ENCODE measurements at regions not wholly inside any gene's neighbourhood (a gene's known extent, or its start where the extent isn't known, plus 50 kb on each side); places are given as distances from the start of the nearest gene placed in this dataset.

DNA sequence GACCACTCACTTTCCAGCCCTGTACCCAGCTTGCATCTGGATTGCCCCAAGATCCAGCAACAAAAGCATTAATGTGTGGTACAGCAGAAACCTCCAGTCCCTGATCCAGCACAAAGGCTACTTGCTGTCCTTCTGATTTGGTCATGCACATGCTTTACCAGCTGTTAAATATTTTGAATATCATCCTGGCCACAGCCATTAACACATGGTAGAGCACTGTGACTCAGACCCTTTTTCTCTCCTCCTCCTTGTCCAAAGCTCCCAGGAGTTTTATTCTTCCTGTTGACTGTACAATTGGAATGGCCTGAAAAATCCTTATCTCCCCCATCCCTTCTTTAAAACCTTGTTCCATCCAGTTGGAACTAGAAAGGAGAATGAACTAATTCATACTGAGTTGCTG lies 419.7 kb upstream of the TNP1 start:
- no peak overlapping the region for H2AFZ ChIP-seq (ENCODE audit: low read length)
- no peak overlapping the region for H3K4me2 ChIP-seq (ENCODE audit: low read length)
- no TSS peak for BruUV-seq (replicated peaks)
- POLR2A ChIA-PET = no interaction called here
- DNase-seq (ENCODE audit: low spot score) = no peak
- no peak overlapping the region for H3K4me3 ChIP-seq (ENCODE audit: low read depth, low read length, poor library complexity, severe bottlenecking)
- intact Hi-C loops (cut with micrococcal nuclease; ENCODE audit: unreplicated experiment) = no loop called here
- CTCF ChIA-PET (ENCODE audit: unreplicated experiment) = no interaction called here
- no peaks in the 10 kb centered on the region for H3K79me2 ChIP-seq (ENCODE audit: insufficient read depth, low read depth, low read length)
- no peaks in the 10 kb centered on the region for H3K9me3 ChIP-seq (ENCODE audit: low read length)
- H3K27ac ChIP-seq (ENCODE audit: low read depth, low read length, poor library complexity, severe bottlenecking) = no peak overlapping the region
- TF ChIP-seq, protein P1, sequence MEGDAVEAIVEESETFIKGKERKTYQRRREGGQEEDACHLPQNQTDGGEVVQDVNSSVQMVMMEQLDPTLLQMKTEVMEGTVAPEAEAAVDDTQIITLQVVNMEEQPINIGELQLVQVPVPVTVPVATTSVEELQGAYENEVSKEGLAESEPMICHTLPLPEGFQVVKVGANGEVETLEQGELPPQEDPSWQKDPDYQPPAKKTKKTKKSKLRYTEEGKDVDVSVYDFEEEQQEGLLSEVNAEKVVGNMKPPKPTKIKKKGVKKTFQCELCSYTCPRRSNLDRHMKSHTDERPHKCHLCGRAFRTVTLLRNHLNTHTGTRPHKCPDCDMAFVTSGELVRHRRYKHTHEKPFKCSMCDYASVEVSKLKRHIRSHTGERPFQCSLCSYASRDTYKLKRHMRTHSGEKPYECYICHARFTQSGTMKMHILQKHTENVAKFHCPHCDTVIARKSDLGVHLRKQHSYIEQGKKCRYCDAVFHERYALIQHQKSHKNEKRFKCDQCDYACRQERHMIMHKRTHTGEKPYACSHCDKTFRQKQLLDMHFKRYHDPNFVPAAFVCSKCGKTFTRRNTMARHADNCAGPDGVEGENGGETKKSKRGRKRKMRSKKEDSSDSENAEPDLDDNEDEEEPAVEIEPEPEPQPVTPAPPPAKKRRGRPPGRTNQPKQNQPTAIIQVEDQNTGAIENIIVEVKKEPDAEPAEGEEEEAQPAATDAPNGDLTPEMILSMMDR (conservative IDR thresholded peaks at IDR 0.05; ENCODE audit: low read length) = no peak
- no peak for TF ChIP-seq EZH2phosphoT487 (IDR thresholded peaks at IDR 0.05; ENCODE audit: borderline replicate concordance, low read depth, low read length)
- H3K36me3 ChIP-seq (ENCODE audit: insufficient read depth, low read length) = no peaks in the 10 kb centered on the region
- no peaks in the 10 kb centered on the region for H3K4me1 ChIP-seq (ENCODE audit: insufficient read depth, low read length, poor library complexity, severe bottlenecking)
- H4K20me1 ChIP-seq (ENCODE audit: insufficient read depth, low read length) = no peaks in the 10 kb centered on the region
- no peaks in the 10 kb centered on the region for H3K9me2 ChIP-seq (ENCODE audit: insufficient read depth, low read length)

DNA sequence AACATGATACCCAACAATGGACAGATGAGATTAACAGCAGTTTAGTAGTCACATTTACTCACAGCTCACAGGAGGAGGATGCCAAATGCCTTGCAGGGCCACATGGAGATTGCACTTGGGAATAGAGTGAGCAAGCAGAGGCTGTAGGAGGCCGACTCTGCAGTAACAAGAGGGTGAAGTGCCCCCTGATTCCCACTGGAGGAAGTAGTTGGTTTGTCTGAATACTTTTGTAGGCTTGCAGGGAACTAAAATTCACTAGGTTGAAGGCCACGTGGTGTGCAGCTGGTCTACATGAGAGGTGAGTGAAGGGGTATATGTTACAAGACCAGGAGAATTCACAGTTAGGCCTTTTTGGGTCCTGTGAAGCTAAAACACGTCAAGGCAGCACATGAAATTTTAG lies 419.3 kb upstream of the TNP1 start:
- Histone ChIP-seq H3K9me3 (ENCODE audit: low read length) (no peaks in the 10 kb centered on the region), H3K4me2 (ENCODE audit: low read length) (no peak overlapping the region), H3K4me1 (ENCODE audit: insufficient read depth, low read length, poor library complexity, severe bottlenecking) (no peaks in the 10 kb centered on the region), H3K9me2 (ENCODE audit: insufficient read depth, low read length) (no peaks in the 10 kb centered on the region), H2AFZ (ENCODE audit: low read length) (no peak overlapping the region), H3K27ac (ENCODE audit: low read depth, low read length, poor library complexity, severe bottlenecking) (no peak overlapping the region), H4K20me1 (ENCODE audit: insufficient read depth, low read length) (no peaks in the 10 kb centered on the region), H3K36me3 (ENCODE audit: insufficient read depth, low read length) (no peaks in the 10 kb centered on the region), H3K79me2 (ENCODE audit: insufficient read depth, low read depth, low read length) (no peaks in the 10 kb centered on the region), H3K4me3 (ENCODE audit: low read depth, low read length, poor library complexity, severe bottlenecking) (no peak overlapping the region)
- ChIA-PET POLR2A (no interaction called here), CTCF (ENCODE audit: unreplicated experiment) (no interaction called here)
- intact Hi-C loops (cut with micrococcal nuclease; ENCODE audit: unreplicated experiment) = no loop called here
- no peak for TF ChIP-seq EZH2phosphoT487 (IDR thresholded peaks at IDR 0.05; ENCODE audit: borderline replicate concordance, low read depth, low read length)
- TF ChIP-seq, protein P1 (conservative IDR thresholded peaks at IDR 0.05; ENCODE audit: low read length) = no peak
- no TSS peak for BruUV-seq (replicated peaks)
- no peak for DNase-seq (ENCODE audit: low spot score)

DNA sequence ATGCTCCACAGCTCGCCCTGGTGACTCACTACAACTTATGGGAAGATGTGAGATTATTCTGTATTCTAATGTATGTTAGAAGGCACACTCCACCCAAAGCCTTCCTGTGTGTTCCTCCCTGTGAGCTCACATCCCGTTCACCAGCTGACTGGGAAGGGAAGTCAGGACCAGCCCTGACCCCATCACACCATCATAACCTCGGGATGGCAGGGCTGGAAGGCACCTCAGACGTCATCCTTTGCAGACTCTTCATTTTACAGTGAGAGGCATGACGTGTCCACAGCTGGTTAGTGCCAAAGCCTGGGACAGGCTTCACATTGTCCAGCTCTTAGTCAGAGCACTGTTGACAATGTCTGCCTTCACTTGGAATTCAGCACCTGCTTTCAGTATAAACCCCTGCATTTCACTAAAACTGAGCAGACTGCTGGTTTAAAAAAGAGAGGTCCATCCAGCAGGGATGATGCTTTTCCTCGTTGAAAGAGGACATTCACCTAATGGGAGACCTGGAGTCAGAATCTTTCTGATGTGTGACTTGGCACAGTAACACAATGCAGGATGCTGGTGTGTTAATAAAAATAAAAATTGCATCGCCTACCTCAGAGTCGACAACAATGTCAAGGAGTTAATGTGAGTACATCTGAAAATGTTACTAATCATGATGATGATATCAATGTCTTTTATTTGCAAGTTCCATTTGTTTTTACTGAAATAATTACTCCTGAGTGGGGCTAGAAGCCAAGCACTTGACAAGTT lies 418.0 kb upstream of the TNP1 start:
- CTCF ChIA-PET (ENCODE audit: unreplicated experiment) = no interaction called here
- Histone ChIP-seq H3K36me3 (ENCODE audit: insufficient read depth, low read length) (no peaks in the 10 kb centered on the region), H2AFZ (ENCODE audit: low read length) (no peak overlapping the region), H3K9me2 (ENCODE audit: insufficient read depth, low read length) (no peaks in the 10 kb centered on the region), H3K27ac (ENCODE audit: low read depth, low read length, poor library complexity, severe bottlenecking) (no peak overlapping the region), H3K9me3 (ENCODE audit: low read length) (no peaks in the 10 kb centered on the region), H3K4me2 (ENCODE audit: low read length) (no peak overlapping the region), H3K79me2 (ENCODE audit: insufficient read depth, low read depth, low read length) (no peaks in the 10 kb centered on the region), H3K4me3 (ENCODE audit: low read depth, low read length, poor library complexity, severe bottlenecking) (no peak overlapping the region), H4K20me1 (ENCODE audit: insufficient read depth, low read length) (no peaks in the 10 kb centered on the region), H3K4me1 (ENCODE audit: insufficient read depth, low read length, poor library complexity, severe bottlenecking) (no peaks in the 10 kb centered on the region)
- TF ChIP-seq EZH2phosphoT487 (IDR thresholded peaks at IDR 0.05; ENCODE audit: borderline replicate concordance, low read depth, low read length) = no peak
- TF ChIP-seq, protein P1 (conservative IDR thresholded peaks at IDR 0.05; ENCODE audit: low read length) = no peak
- POLR2A ChIA-PET = no interaction called here
- intact Hi-C loops (cut with micrococcal nuclease; ENCODE audit: unreplicated experiment) = no loop called here
- no peak for DNase-seq (ENCODE audit: low spot score)
- no TSS peak for BruUV-seq (replicated peaks)
